ENCODE measurements at regions not wholly inside any gene's neighbourhood (a gene's known extent, or its start where the extent isn't known, plus 50 kb on each side); places are given as distances from the start of the nearest gene placed in this dataset.

DNA sequence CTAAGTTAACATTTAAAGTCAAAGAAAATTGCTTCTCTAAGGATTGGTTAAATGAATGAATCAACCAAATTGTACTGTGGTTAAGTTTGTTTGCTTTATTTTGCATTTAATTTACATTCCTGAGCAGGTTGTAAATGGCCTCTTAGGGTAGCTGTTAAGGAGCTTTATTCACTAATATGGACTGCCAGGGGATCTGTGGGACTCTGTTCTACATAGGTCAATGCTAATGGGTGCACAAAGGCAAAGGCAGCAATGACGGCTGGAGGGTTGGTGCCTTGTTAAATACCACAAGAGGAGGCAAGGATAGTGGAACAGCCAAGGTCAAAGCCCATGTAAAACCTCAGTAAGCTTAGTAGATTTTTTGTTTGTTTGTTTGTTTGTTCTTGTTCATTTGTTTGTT lies 89.3 kb upstream of the P2RY1 start:
- TF ChIP-seq, protein P1, sequence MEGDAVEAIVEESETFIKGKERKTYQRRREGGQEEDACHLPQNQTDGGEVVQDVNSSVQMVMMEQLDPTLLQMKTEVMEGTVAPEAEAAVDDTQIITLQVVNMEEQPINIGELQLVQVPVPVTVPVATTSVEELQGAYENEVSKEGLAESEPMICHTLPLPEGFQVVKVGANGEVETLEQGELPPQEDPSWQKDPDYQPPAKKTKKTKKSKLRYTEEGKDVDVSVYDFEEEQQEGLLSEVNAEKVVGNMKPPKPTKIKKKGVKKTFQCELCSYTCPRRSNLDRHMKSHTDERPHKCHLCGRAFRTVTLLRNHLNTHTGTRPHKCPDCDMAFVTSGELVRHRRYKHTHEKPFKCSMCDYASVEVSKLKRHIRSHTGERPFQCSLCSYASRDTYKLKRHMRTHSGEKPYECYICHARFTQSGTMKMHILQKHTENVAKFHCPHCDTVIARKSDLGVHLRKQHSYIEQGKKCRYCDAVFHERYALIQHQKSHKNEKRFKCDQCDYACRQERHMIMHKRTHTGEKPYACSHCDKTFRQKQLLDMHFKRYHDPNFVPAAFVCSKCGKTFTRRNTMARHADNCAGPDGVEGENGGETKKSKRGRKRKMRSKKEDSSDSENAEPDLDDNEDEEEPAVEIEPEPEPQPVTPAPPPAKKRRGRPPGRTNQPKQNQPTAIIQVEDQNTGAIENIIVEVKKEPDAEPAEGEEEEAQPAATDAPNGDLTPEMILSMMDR (IDR thresholded peaks at IDR 0.05): no peak
- TF ChIP-seq POLR2A (IDR thresholded peaks at IDR 0.05): no peak

Data from testis (tissue), 2 donors.